ENCODE measurements at regions not wholly inside any gene's neighbourhood (a gene's known extent, or its start where the extent isn't known, plus 50 kb on each side); places are given as distances from the start of the nearest gene placed in this dataset.

- no peak for TF ChIP-seq POLR2A (IDR thresholded peaks at IDR 0.05; ENCODE audit: low read length)
- no peak for TF ChIP-seq GATA1 (IDR thresholded peaks at IDR 0.05; ENCODE audit: low read depth, low read length)
Measured at GRCh38 chr7:148474481-148475025, 116.0 kb upstream of the C7orf33 start.

Measured in erythroblast (primary cell).